ENCODE measurements at regions not wholly inside any gene's neighbourhood (a gene's known extent, or its start where the extent isn't known, plus 50 kb on each side); places are given as distances from the start of the nearest gene placed in this dataset.

- DNase-seq (ENCODE audit: low read depth), result no peak
Measured at GRCh38 chr10:123557366-123558108, 108.6 kb upstream of the GPR26 start.

DNA sequence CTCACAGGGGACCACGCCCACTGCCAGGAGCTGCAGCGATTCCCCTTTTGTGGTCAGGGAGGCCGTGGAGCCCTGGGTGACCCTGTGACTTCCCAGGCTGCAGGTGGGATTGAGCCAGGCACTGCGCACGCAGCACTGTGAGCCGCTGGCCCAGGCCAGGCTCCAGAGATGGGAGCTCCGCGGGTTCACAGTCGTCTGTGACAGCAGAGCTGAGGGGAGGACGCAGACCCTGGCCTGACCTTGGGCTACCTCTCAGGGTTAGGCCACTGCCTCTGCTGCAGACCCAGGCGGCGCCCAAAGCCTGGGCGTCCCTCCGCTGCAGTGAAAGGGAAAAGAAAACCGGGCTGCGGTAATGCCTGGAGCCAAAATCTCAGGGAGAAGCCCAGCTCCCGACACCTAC is 107.5 kb upstream of the GPR26 start:
- no peak for DNase-seq (ENCODE audit: low read depth)

- DNase-seq (ENCODE audit: low read depth), result peak; percentile 11
Measured at GRCh38 chr10:123559066-123559822, 106.9 kb upstream of the GPR26 start.

DNA sequence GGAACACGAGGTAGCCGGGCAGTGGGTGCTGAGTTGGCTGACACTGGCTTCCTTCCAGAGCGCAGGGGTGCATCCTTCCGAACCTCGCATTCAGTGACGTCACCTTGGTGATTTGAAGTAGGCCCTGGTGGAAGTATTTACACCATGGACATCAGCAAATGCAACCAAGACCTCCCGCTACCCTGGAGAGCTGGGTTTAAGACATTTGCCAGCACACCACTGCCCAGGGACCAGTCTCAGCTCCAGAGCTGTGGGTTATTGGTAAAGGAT is 106.4 kb upstream of the GPR26 start:
- DNase-seq (ENCODE audit: low read depth), result no peak

- no peak for DNase-seq (ENCODE audit: low read depth)
Measured at GRCh38 chr10:123560301-123561140, 105.6 kb upstream of the GPR26 start.

DNA sequence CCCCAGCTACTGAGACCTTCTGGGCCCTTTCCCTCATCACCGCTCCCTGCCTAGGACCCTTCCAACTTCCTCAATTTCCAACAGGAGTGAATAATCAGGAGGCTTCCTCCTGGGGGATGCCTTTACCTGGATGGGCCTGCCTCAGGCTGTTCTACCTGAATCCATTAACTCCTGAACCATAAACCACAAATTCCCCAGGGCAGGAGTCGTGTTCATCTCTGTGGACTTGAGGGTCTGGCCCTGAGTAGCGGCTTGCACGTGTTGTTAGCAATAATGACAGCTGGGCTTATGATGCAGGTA is 105.1 kb upstream of the GPR26 start:
- no peak for DNase-seq (ENCODE audit: low read depth)

DNA sequence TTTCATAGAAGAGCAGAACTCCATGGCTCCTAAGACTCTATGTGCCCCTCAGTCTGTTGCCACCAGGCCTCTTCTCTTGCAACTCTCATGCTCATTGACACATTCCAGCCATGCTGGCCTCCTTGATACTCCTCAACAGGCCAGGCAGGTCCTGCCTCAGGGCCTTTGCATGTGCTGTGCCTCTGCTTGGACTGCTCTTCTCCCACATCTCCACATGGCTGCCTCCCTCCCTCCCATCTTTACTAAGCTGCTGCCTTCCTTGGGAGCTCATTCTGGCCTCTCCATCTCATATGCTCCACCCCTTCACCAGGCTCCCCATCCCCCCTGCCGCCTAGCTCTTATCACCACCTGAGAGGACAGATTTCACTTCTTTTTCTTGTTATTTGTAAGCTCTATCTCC is 103.8 kb upstream of the GPR26 start:
- no peak for DNase-seq (ENCODE audit: low read depth)

- no peak for DNase-seq (ENCODE audit: low read depth)
Measured at GRCh38 chr10:123562811-123563580, 103.2 kb upstream of the GPR26 start.

DNA sequence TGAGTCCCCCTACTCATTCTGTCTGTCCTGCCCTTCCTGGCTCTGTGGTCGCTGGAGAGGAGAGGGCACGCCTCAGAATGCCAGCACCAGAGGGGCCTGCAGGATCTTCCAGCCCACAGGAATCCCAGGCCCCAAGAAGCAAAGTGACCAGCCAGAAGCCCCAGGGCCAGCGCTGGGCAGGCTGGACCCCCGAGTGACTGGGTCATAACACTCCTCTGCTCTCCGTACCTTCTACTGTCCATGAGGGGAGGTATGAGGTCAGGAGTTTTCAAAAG is 102.6 kb upstream of the GPR26 start:
- no peak for DNase-seq (ENCODE audit: low read depth)

DNA sequence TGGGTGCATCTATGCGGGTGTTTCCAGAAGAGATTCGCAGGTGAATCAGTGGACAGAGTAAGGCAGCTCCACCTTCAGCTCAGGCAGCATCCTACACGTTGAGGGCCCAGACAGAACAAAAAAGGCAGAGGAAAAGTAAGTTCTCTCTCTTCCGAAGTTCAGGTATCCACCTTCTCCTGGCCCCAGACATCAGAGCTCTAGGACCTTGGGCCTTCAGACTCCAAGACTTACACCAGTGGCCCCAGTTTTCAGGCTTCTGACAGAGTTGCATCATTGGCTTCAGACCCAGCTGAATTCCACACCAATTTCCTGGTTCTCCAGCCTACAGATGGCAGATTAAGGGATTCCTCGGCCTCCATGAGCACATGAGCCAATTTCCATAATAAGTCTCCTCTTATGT is 102.2 kb upstream of the GPR26 start:
- DNase-seq (ENCODE audit: low read depth), result no peak

- DNase-seq (ENCODE audit: low read depth), result no peak
Measured at GRCh38 chr10:123564631-123565030, 101.5 kb upstream of the GPR26 start.

- DNase-seq (ENCODE audit: low read depth), result no peak
Measured at GRCh38 chr10:123565691-123566660, 100.2 kb upstream of the GPR26 start.

- DNase-seq (ENCODE audit: low read depth), result no peak
Measured at GRCh38 chr10:123567984-123568739, 98.0 kb upstream of the GPR26 start.

DNA sequence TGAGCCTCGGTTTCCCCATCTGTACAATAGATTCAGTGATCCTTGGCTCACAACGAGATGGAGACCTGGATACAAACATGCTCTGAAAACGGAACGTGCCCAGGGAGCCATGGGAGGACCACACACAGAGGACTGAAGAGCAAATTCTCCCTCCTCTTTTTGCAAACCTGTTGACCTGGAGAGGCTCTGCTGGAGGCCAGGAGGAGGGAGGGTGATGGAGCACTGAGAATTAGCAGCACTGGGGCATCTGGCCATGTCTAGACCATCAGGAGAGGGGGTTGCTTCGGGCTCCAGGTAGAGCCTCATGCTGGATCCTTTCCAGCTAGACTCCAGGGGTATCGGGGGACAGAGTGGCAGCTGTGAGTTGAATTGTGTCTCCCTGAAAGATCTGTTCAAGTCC is 97.4 kb upstream of the GPR26 start:
- no peak for DNase-seq (ENCODE audit: low read depth)

DNA sequence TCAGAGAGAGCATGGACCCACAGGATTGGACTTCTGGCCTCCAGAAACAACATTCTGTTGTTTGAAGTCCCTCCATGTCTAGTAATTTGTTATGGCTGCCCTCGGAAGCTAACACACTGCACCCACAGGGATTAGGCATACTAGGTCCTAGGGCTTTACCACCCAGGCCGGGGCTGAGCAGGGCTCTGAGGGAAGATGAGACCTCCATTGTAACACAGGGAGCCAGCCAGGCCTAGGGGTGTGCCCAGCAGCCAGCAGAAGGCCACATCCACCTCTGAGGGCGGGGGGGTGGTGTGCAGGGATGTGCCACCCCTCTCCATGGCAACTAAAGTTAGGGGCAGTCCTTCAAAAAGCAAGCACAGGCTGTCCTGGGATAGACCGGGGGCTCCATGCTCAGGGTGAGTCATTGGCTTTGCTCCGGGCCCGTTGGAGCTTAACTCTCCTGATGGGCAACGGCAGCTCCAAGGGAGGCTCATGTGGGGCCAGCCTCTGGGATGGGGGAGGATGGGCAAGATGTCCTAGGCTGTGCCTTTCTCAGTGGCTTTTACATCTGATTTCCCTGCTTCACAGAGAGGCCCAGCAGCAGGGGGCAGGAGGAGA is 96.6 kb upstream of the GPR26 start:
- no peak for DNase-seq (ENCODE audit: low read depth)

GRCh38 chr10:123570051-123570897 is 95.9 kb upstream of the GPR26 start:
- DNase-seq (ENCODE audit: low read depth), result no peak

DNA sequence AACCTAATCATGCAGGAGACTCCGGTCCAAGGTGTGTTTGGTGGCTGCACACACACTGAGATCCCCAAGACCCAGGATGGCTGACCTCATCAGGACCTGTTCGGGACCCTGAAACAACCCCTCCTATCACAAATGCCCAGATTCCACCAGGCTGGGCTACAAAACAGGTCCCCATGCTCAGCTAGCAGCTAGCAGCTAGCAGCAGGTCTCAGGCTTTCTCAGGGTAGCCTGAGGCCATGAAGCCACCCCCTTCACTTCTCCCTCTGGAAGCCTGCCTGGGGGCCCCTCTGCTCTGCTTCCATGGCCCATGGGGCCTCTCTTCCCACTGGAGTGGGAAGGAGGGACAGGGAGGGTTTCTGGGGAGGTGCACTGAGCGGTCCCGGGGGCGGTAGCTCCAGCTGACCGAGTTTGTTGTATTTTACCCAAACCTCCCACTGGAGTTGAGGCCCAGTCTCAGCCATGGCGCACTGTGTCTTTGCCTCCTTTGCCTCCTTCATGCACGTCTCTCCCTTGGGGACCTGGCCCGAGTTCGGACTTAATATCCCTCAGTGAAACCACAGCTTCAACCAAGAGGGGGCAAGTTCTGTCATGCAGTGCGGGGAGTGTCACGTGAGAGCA is 95.1 kb upstream of the GPR26 start:
- DNase-seq (ENCODE audit: low read depth), result no peak

GRCh38 chr10:123571978-123572377 is 94.2 kb upstream of the GPR26 start:
- DNase-seq (ENCODE audit: low read depth), result no peak

Data from amniotic epithelial cell (primary cell).